GM12878 (cell line): ENCODE measurements at regions not wholly inside any gene's neighbourhood (a gene's known extent, or its start where the extent isn't known, plus 50 kb on each side); places are given as distances from the start of the nearest gene placed in this dataset.

ENCODE experiments used
- ATAC-seq: fragments of 200-7000 bp; cut with Tn5 transposase; 3 replicates; pipeline ENCODE4 v1.9.1; 2020; ENCODE audit warnings: mild to moderate bottlenecking, moderate library complexity
- BruUV-seq: library from RNA; stranded (reverse); fragments of 400-500 nt; replicated peaks from 2 replicates; lab custom pipeline; 2021; lab: Mats Ljungman, UMichigan
- CTCF ChIA-PET: fragments of 300-600 bp; sonication (Branson Sonifier 250); formaldehyde crosslinking; extraction: SDS; loops from one replicate; lab custom pipeline; 2021; ENCODE audit warnings: inconsistent platforms; lab: Yijun Ruan, JAX
- POLR2A ChIA-PET: fragments of 350-600 bp; formaldehyde crosslinking; extraction: SDS; loops from one replicate; lab custom pipeline; 2021; ENCODE audit warnings: inconsistent platforms; lab: Charles Lee
- RAD21 ChIA-PET: fragments of 300-600 bp; sonication (Branson Sonifier 250); formaldehyde crosslinking; loops from one replicate; lab custom pipeline; 2023; ENCODE audit warnings: antibody characterized with exemption; ENCODE audit not compliant: unreplicated experiment; lab: Charles Lee
- SMC1A ChIA-PET: fragments of 300-600 bp; sonication (Branson Sonifier 250); formaldehyde crosslinking; loops from one replicate; lab custom pipeline; 2023; ENCODE audit not compliant: unreplicated experiment, uncharacterized antibody; lab: Charles Lee
- DNase-seq: peaks from one replicate; pipeline ENCODE4 v3.0.0-alpha.2; 2011; ENCODE audit warnings: low read depth, low spot score
- FAIRE-seq: peaks from 3 replicates; lab custom pipeline; 2011; peaks lifted over from hg19 to GRCh38; lab: Jason Lieb, UNC
- H2AFZ ChIP-seq: 2 replicates; pipeline ENCODE4 v1.6.0; 2011; ENCODE audit warnings: low read depth, low read length, control low read depth; ENCODE audit not compliant: control insufficient read depth
- H3K27ac ChIP-seq: 2 replicates; pipeline ENCODE4 v1.5.1; 2011; ENCODE audit warnings: control low read depth; ENCODE audit not compliant: control insufficient read depth, insufficient read depth
- H3K27me3 ChIP-seq, 2 experiments: replicated peaks in 1 of 2; 2 replicates each; pipeline versions ENCODE4 v1.6.0 to v1.6.1; 2011; ENCODE audit warnings: low read length in 1 of 2; ENCODE audit not compliant: control insufficient read depth in 2 of 2, insufficient read depth in 2 of 2
- H3K36me3 ChIP-seq, 2 experiments: 2 replicates each; pipeline ENCODE4 v1.5.1; 2011; ENCODE audit warnings: low read length in 1 of 2; ENCODE audit not compliant: control insufficient read depth in 2 of 2, insufficient read depth in 2 of 2
- H3K4me1 ChIP-seq: 2 replicates; pipeline ENCODE4 v1.6.1; 2011; ENCODE audit warnings: mild to moderate bottlenecking, low read length, moderate library complexity, mixed read lengths; ENCODE audit not compliant: control insufficient read depth, insufficient read depth
- H3K4me2 ChIP-seq: 2 replicates; pipeline ENCODE4 v1.6.0; 2011; ENCODE audit warnings: control low read depth; ENCODE audit not compliant: control insufficient read depth, insufficient read depth
- H3K4me3 ChIP-seq: fragments of 200-600 bp; sonication (generic); 2 replicates; pipeline ENCODE4 v1.5.1; 2016
- H3K79me2 ChIP-seq: 2 replicates; pipeline ENCODE4 v1.6.0; 2011; ENCODE audit warnings: low read length; ENCODE audit not compliant: control insufficient read depth, insufficient read depth
- H3K9ac ChIP-seq: 2 replicates; pipeline ENCODE4 v1.8.0; 2011; ENCODE audit warnings: low read length, control low read depth, mixed read lengths; ENCODE audit not compliant: control insufficient read depth, insufficient read depth
- H3K9me3 ChIP-seq: replicated peaks from 3 replicates; pipeline ENCODE4 v1.5.1; 2011; ENCODE audit warnings: mild to moderate bottlenecking, low read length; ENCODE audit not compliant: control insufficient read depth, insufficient read depth
- H4K20me1 ChIP-seq: 2 replicates; pipeline ENCODE4 v1.6.0; 2011; ENCODE audit not compliant: control insufficient read depth, insufficient read depth
- ATF7 ChIP-seq: fragments of 450-650 bp; IDR thresholded peaks from 2 replicates; pipeline ENCODE4 v1.6.1; 2016; ENCODE audit warnings: low read depth, mild to moderate bottlenecking
- BMI1 ChIP-seq: fragments of 450-650 bp; IDR thresholded peaks from 2 replicates; pipeline ENCODE4 v1.6.1; 2016; ENCODE audit warnings: mild to moderate bottlenecking, moderate library complexity, borderline replicate concordance
- DPF2 ChIP-seq: fragments of 450-650 bp; IDR thresholded peaks from 2 replicates; pipeline ENCODE4 v1.6.1; 2017; ENCODE audit warnings: mild to moderate bottlenecking
- FOXM1 ChIP-seq: IDR thresholded peaks from 2 replicates; pipeline ENCODE4 v1.6.1; 2012; ENCODE audit warnings: low read depth, mild to moderate bottlenecking, inconsistent platforms, low read length, moderate library complexity
- JUND ChIP-seq: IDR thresholded peaks from 2 replicates; pipeline ENCODE4 v1.6.1; 2012; ENCODE audit warnings: low read depth, mild to moderate bottlenecking, low read length, improper control_type of control experiment, moderate library complexity
- KAT2A ChIP-seq: conservative IDR thresholded peaks from 2 replicates; pipeline ENCODE4 v1.6.1; 2011; ENCODE audit warnings: low read depth, low read length; ENCODE audit not compliant: control insufficient read depth
- NFIC ChIP-seq: IDR thresholded peaks from 2 replicates; pipeline ENCODE4 v1.6.1; 2012; ENCODE audit warnings: low read depth, mild to moderate bottlenecking, inconsistent platforms, low read length, moderate library complexity
- WGBS: methylation state at CpG from one replicate; pipeline ENCODE4 v1.1.6; 2016; ENCODE audit warnings: low lambda C conversion rate; ENCODE audit not compliant: insufficient replicate concordance, insufficient coverage; ENCODE audit errors: missing lambda C conversion rate; 5-methylcytosine and 5-hydroxymethylcytosine counted together
- in situ Hi-C: fragments of 300-500 bp; cut with MboI; formaldehyde crosslinking; loops from 9 replicates; pipeline ENCODE4 v1.14.3; 2018; ENCODE audit warnings: mixed read lengths
- intact Hi-C: fragments of 100-400 bp; cut with micrococcal nuclease; formaldehyde crosslinking; loops from one replicate; pipeline ENCODE4 v1.14.2; 2022; ENCODE audit not compliant: unreplicated experiment
- TF ChIP-seq, protein P1 (sequence below): IDR thresholded peaks from 2 replicates; pipeline ENCODE4 v1.6.1; 2011; ENCODE audit warnings: low read depth, low read length, improper control_type of control experiment, borderline replicate concordance
- TF ChIP-seq, protein P2 (sequence below), 3 experiments: IDR thresholded peaks in 2 of 3; conservative IDR thresholded peaks in 1 of 3; 2 replicates each; pipeline ENCODE4 v1.5.1; 2011; ENCODE audit warnings: low read depth in 3 of 3, low read length in 3 of 3, mild to moderate bottlenecking in 3 of 3, control low read depth in 2 of 3, moderate library complexity in 2 of 3, inconsistent platforms in 1 of 3, mixed read lengths in 1 of 3; ENCODE audit not compliant: control insufficient read depth in 2 of 3, insufficient read depth in 1 of 3; ENCODE audit errors: extremely low read depth in 1 of 3
- TF ChIP-seq, protein P3 (sequence below): fragments of 450-650 bp; formaldehyde crosslinking; IDR thresholded peaks from 2 replicates; pipeline ENCODE4 v1.4.0; 2020; ENCODE audit warnings: mild to moderate bottlenecking, moderate library complexity
- TF ChIP-seq, protein P4 (sequence below): fragments of 450-650 bp; IDR thresholded peaks from 2 replicates; pipeline ENCODE4 v1.6.1; 2016; ENCODE audit warnings: mild to moderate bottlenecking
- TF ChIP-seq, protein P5 (sequence below): fragments of 150-350 bp; IDR thresholded peaks from 2 replicates; pipeline ENCODE4 v1.6.1; 2016; ENCODE audit warnings: low read depth, low read length

DNA sequence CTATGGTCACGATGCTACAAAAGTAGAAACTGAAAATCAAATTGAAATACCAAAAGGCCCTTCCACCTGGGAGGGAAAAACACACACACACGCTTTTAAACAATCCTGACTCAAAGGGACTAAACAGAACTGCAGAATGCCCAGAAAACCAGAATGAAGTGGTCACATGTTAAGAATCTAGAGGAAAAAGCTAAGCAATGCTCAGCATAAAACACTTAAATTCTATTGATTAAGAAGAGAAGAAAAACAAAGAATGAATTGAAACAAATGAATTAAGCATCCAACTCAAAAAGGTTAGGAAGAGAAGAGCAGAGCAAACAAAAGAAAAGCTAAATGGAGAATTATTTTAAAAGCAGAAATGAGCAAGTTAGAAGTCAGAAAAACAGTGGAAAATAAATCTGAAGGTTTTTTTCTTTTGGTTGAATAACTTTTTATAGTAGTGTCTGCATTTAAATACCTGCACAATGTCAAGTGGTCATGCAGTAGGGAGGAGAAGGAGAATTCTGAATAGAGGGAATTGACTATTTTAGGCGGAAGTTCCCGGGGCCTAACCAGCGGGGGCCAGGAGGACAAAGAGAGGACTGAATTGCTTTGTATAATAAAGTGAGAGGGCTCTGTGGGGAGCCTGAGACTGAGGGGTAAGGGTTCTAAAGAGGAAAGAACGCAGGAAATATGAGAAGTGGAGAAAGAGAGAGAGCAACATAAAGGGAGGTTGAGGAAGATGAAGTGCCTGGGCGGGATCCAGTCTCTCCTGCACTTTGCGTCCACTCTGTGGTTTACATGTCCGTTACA, 146.8 kb downstream of the ATPSCKMT start:
- Histone ChIP-seq H3K27me3 (no peaks in the 10 kb centered on the region), H3K27ac (no peak overlapping the region), H3K79me2 (no peaks in the 10 kb centered on the region), H3K9me3 (no peaks in the 10 kb centered on the region), H3K9ac (no peak overlapping the region), H2AFZ (no peak overlapping the region), H3K36me3 (no peaks in the 10 kb centered on the region), H3K4me2 (no peak overlapping the region), H4K20me1 (no peaks in the 10 kb centered on the region), H3K4me3 (no peak overlapping the region), H3K4me1 (no peaks in the 10 kb centered on the region)
- ATAC-seq (no peak), DNase-seq (no peak), FAIRE-seq (no peak)
- 42% methylated on average over 9 of the region's 9 CpGs for WGBS
- intact Hi-C loops: no loop called here
- SMC1A ChIA-PET: no interaction called here
- CTCF ChIA-PET: no interaction called here
- POLR2A ChIA-PET: no interaction called here
- RAD21 ChIA-PET: no interaction called here
- no TSS peak for BruUV-seq
- in situ Hi-C loops: no loop called here
- TF ChIP-seq KAT2A (no peak), NFIC (no peak), JUND (no peak), ATF7 (no peak), FOXM1 (no peak), DPF2 (no peak), BMI1 (no peak)
- TF ChIP-seq, protein P1, sequence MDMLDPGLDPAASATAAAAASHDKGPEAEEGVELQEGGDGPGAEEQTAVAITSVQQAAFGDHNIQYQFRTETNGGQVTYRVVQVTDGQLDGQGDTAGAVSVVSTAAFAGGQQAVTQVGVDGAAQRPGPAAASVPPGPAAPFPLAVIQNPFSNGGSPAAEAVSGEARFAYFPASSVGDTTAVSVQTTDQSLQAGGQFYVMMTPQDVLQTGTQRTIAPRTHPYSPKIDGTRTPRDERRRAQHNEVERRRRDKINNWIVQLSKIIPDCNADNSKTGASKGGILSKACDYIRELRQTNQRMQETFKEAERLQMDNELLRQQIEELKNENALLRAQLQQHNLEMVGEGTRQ: no peak
- TF ChIP-seq, protein P2, sequence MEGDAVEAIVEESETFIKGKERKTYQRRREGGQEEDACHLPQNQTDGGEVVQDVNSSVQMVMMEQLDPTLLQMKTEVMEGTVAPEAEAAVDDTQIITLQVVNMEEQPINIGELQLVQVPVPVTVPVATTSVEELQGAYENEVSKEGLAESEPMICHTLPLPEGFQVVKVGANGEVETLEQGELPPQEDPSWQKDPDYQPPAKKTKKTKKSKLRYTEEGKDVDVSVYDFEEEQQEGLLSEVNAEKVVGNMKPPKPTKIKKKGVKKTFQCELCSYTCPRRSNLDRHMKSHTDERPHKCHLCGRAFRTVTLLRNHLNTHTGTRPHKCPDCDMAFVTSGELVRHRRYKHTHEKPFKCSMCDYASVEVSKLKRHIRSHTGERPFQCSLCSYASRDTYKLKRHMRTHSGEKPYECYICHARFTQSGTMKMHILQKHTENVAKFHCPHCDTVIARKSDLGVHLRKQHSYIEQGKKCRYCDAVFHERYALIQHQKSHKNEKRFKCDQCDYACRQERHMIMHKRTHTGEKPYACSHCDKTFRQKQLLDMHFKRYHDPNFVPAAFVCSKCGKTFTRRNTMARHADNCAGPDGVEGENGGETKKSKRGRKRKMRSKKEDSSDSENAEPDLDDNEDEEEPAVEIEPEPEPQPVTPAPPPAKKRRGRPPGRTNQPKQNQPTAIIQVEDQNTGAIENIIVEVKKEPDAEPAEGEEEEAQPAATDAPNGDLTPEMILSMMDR (IDR thresholded peaks at IDR 0.05 in 2 of 3, conservative IDR thresholded peaks at IDR 0.05 in 1 of 3; ENCODE audit: control insufficient read depth in 2 of 3, extremely low read depth in 1 of 3, insufficient read depth in 1 of 3, low read depth in 3 of 3, low read length in 3 of 3): no peak
- TF ChIP-seq, protein P3, sequence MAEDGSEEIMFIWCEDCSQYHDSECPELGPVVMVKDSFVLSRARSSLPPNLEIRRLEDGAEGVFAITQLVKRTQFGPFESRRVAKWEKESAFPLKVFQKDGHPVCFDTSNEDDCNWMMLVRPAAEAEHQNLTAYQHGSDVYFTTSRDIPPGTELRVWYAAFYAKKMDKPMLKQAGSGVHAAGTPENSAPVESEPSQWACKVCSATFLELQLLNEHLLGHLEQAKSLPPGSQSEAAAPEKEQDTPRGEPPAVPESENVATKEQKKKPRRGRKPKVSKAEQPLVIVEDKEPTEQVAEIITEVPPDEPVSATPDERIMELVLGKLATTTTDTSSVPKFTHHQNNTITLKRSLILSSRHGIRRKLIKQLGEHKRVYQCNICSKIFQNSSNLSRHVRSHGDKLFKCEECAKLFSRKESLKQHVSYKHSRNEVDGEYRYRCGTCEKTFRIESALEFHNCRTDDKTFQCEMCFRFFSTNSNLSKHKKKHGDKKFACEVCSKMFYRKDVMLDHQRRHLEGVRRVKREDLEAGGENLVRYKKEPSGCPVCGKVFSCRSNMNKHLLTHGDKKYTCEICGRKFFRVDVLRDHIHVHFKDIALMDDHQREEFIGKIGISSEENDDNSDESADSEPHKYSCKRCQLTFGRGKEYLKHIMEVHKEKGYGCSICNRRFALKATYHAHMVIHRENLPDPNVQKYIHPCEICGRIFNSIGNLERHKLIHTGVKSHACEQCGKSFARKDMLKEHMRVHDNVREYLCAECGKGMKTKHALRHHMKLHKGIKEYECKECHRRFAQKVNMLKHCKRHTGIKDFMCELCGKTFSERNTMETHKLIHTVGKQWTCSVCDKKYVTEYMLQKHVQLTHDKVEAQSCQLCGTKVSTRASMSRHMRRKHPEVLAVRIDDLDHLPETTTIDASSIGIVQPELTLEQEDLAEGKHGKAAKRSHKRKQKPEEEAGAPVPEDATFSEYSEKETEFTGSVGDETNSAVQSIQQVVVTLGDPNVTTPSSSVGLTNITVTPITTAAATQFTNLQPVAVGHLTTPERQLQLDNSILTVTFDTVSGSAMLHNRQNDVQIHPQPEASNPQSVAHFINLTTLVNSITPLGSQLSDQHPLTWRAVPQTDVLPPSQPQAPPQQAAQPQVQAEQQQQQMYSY (CRISPR knock-in tag): no peak
- TF ChIP-seq, protein P4, sequence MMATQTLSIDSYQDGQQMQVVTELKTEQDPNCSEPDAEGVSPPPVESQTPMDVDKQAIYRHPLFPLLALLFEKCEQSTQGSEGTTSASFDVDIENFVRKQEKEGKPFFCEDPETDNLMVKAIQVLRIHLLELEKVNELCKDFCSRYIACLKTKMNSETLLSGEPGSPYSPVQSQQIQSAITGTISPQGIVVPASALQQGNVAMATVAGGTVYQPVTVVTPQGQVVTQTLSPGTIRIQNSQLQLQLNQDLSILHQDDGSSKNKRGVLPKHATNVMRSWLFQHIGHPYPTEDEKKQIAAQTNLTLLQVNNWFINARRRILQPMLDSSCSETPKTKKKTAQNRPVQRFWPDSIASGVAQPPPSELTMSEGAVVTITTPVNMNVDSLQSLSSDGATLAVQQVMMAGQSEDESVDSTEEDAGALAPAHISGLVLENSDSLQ: no peak
- TF ChIP-seq, protein P5, sequence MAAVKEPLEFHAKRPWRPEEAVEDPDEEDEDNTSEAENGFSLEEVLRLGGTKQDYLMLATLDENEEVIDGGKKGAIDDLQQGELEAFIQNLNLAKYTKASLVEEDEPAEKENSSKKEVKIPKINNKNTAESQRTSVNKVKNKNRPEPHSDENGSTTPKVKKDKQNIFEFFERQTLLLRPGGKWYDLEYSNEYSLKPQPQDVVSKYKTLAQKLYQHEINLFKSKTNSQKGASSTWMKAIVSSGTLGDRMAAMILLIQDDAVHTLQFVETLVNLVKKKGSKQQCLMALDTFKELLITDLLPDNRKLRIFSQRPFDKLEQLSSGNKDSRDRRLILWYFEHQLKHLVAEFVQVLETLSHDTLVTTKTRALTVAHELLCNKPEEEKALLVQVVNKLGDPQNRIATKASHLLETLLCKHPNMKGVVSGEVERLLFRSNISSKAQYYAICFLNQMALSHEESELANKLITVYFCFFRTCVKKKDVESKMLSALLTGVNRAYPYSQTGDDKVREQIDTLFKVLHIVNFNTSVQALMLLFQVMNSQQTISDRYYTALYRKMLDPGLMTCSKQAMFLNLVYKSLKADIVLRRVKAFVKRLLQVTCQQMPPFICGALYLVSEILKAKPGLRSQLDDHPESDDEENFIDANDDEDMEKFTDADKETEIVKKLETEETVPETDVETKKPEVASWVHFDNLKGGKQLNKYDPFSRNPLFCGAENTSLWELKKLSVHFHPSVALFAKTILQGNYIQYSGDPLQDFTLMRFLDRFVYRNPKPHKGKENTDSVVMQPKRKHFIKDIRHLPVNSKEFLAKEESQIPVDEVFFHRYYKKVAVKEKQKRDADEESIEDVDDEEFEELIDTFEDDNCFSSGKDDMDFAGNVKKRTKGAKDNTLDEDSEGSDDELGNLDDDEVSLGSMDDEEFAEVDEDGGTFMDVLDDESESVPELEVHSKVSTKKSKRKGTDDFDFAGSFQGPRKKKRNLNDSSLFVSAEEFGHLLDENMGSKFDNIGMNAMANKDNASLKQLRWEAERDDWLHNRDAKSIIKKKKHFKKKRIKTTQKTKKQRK: no peak
